HepG2 (cell line): ENCODE measurements at regions not wholly inside any gene's neighbourhood (a gene's known extent, or its start where the extent isn't known, plus 50 kb on each side); places are given as distances from the start of the nearest gene placed in this dataset.

Source experiments
- ATAC-seq: fragments of 200-7000 bp; cut with Tn5 transposase; 3 replicates; pipeline ENCODE4 v1.9.1; 2020; ENCODE audit warnings: mild to moderate bottlenecking, moderate library complexity
- BruUV-seq: library from RNA; stranded (reverse); fragments of 400-500 nt; replicated peaks from 2 replicates; lab custom pipeline; 2021; lab: Mats Ljungman, UMichigan
- CTCF ChIA-PET: fragments of 300-600 bp; formaldehyde crosslinking; extraction: SDS; loops from one replicate; lab custom pipeline; 2021; ENCODE audit warnings: low total read pairs, inconsistent platforms, low intra/inter-chr PET ratio; lab: Yijun Ruan, JAX
- POLR2A ChIA-PET: fragments of 350-600 bp; sonication (Branson Sonifier 250); formaldehyde crosslinking; loops from one replicate; lab custom pipeline; 2020; ENCODE audit warnings: antibody characterized with exemption, inconsistent platforms; lab: Yijun Ruan, JAX
- DNase-seq: peaks from one replicate; pipeline ENCODE4 v3.0.0-alpha.2; 2015; ENCODE audit warnings: low spot score
- FAIRE-seq: peaks from 3 replicates; lab custom pipeline; 2011; peaks lifted over from hg19 to GRCh38; lab: Jason Lieb, UNC
- H2AFZ ChIP-seq: one replicate; pipeline ENCODE4 v1.6.1; 2011; ENCODE audit warnings: low read length, inconsistent platforms
- H3K27ac ChIP-seq: fragments of 300-600 bp; 3 replicates; pipeline ENCODE4 v1.8.0; 2011; ENCODE audit warnings: mixed run types, mild to moderate bottlenecking, mixed read lengths, low read length, inconsistent platforms; ENCODE audit not compliant: insufficient read depth; ENCODE audit errors: extremely low read length
- H3K27me3 ChIP-seq, 2 experiments: fragments of 200-600 bp in 1 of 2; 2 replicates in 1 of 2; 3 replicates in 1 of 2; pipeline versions ENCODE4 v1.6.0 to v1.8.0; 2011; ENCODE audit warnings: low read length in 2 of 2, mild to moderate bottlenecking in 2 of 2, moderate library complexity in 2 of 2, inconsistent platforms in 1 of 2; ENCODE audit not compliant: insufficient read depth in 2 of 2, control insufficient read depth in 1 of 2
- H3K36me3 ChIP-seq, 2 experiments: fragments of 200-600 bp in 1 of 2; replicated peaks in 1 of 2; 2 replicates in 1 of 2; 3 replicates in 1 of 2; pipeline versions ENCODE4 v1.5.1 to v1.8.0; 2011; ENCODE audit warnings: low read length in 2 of 2, inconsistent platforms in 1 of 2; ENCODE audit not compliant: insufficient read depth in 2 of 2, control insufficient read depth in 1 of 2
- H3K4me1 ChIP-seq: 2 replicates; pipeline ENCODE4 v1.5.1; 2012; ENCODE audit warnings: low read length, inconsistent platforms; ENCODE audit not compliant: insufficient read depth
- H3K4me2 ChIP-seq: 2 replicates; pipeline ENCODE4 v1.6.0; 2011; ENCODE audit warnings: low read depth, low read length, inconsistent platforms
- H3K4me3 ChIP-seq, 3 experiments: fragments of 200-600 bp in 1 of 3; sonication (generic), shearing (Covaris generic) in 1 of 3; replicated peaks in 1 of 3; 2 replicates each; pipeline ENCODE4 v1.5.1; 2011 to 2016; ENCODE audit warnings: low read length in 3 of 3, inconsistent platforms in 2 of 3, low read depth in 2 of 3, mild to moderate bottlenecking in 2 of 3, control low read depth in 1 of 3, mixed read lengths in 1 of 3; ENCODE audit not compliant: insufficient read depth in 1 of 3
- H3K79me2 ChIP-seq: one replicate; pipeline ENCODE4 v1.6.1; 2011; ENCODE audit warnings: low read length, inconsistent platforms; ENCODE audit not compliant: insufficient read depth
- H3K9ac ChIP-seq: 2 replicates; pipeline ENCODE4 v1.6.0; 2011; ENCODE audit warnings: mild to moderate bottlenecking, low read depth, low read length, inconsistent platforms; ENCODE audit not compliant: insufficient read depth
- H3K9me3 ChIP-seq: 2 replicates; pipeline ENCODE4 v1.5.1; 2012; ENCODE audit warnings: mild to moderate bottlenecking, low read length
- H4K20me1 ChIP-seq: 2 replicates; pipeline ENCODE4 v1.6.0; 2011; ENCODE audit warnings: inconsistent platforms, mild to moderate bottlenecking, low read length, moderate library complexity; ENCODE audit not compliant: insufficient read depth
- HDAC2 ChIP-seq: sonication (generic); formaldehyde crosslinking; IDR thresholded peaks from 2 replicates; pipeline ENCODE4 v1.4.0; 2020; ENCODE audit warnings: missing genetic modification reagents
- PHF21A ChIP-seq: sonication (generic); formaldehyde crosslinking; IDR thresholded peaks from 2 replicates; pipeline ENCODE4 v1.5.0; 2020; ENCODE audit warnings: mild to moderate bottlenecking, missing genetic modification reagents
- U2AF1 ChIP-seq: fragments of 200-400 bp; formaldehyde crosslinking; optimal IDR thresholded peaks from 2 replicates; pipeline ENCODE3; 2017; ENCODE audit warnings: mild to moderate bottlenecking, low read depth, low read length
- YEATS4 ChIP-seq: sonication (generic); formaldehyde crosslinking; IDR thresholded peaks from 2 replicates; pipeline ENCODE4 v1.4.0; 2020; ENCODE audit warnings: missing genetic modification reagents, borderline replicate concordance
- ZBTB39 ChIP-seq: sonication (generic); formaldehyde crosslinking; IDR thresholded peaks from 2 replicates; pipeline ENCODE4 v1.5.0; 2020; ENCODE audit warnings: missing genetic modification reagents
- ZNF280D ChIP-seq: sonication (generic); formaldehyde crosslinking; IDR thresholded peaks from 2 replicates; pipeline ENCODE4 v1.5.1; 2020; ENCODE audit warnings: mild to moderate bottlenecking, missing genetic modification reagents
- ZNF605 ChIP-seq: sonication (generic); formaldehyde crosslinking; IDR thresholded peaks from 2 replicates; pipeline ENCODE4 v1.8.0; 2022; ENCODE audit warnings: mild to moderate bottlenecking, missing genetic modification reagents
- ZNF737 ChIP-seq: sonication (generic); formaldehyde crosslinking; IDR thresholded peaks from 2 replicates; pipeline ENCODE4 v1.5.0; 2020; ENCODE audit warnings: missing genetic modification reagents, mild to moderate bottlenecking, borderline replicate concordance
- ZNF776 ChIP-seq: sonication (generic); formaldehyde crosslinking; IDR thresholded peaks from 2 replicates; pipeline ENCODE4 v1.4.0; 2020; ENCODE audit warnings: mild to moderate bottlenecking, missing genetic modification reagents
- ZNF777 ChIP-seq: sonication (generic); formaldehyde crosslinking; IDR thresholded peaks from 2 replicates; pipeline ENCODE4 v1.4.0; 2020; ENCODE audit warnings: missing genetic modification reagents
- ZSCAN12 ChIP-seq: sonication (generic); formaldehyde crosslinking; IDR thresholded peaks from 2 replicates; pipeline ENCODE4 v1.9.0; 2021; ENCODE audit warnings: mild to moderate bottlenecking, missing genetic modification reagents
- WGBS: methylation state at CpG from one replicate; pipeline ENCODE4 v1.1.6; 2017; ENCODE audit warnings: low lambda C conversion rate; 5-methylcytosine and 5-hydroxymethylcytosine counted together
- in situ Hi-C: cut with HindIII; loops from 2 replicates; pipeline ENCODE4 v1.10.0; 2017; ENCODE audit warnings: low pct_unique_long_range_greater_than_20kb; ENCODE audit not compliant: extremely low pct_ligation_motif_present
- intact Hi-C: fragments of 100-400 bp; cut with micrococcal nuclease; formaldehyde crosslinking; loops from one replicate; pipeline ENCODE4 v1.10.0; 2022; ENCODE audit not compliant: unreplicated experiment

- H3K27me3 ChIP-seq, result peaks cover 9 to 73% of the 10 kb centered on the region in 2 experiments
- no peak overlapping the region for H2AFZ ChIP-seq
- FAIRE-seq, result no peak
- TF ChIP-seq ZNF605 (CRISPR knock-in tag), result no peak
- no peak for TF ChIP-seq HDAC2 (CRISPR knock-in tag)
- no peak for TF ChIP-seq ZNF280D (CRISPR knock-in tag)
- TF ChIP-seq ZNF777 (CRISPR knock-in tag), result no peak
- TF ChIP-seq ZSCAN12, result no peak
- no peak for TF ChIP-seq U2AF1
- no peak for TF ChIP-seq PHF21A
- no peak for TF ChIP-seq ZNF737 (CRISPR knock-in tag)
- no peak for TF ChIP-seq ZNF776
- no peak for TF ChIP-seq YEATS4 (CRISPR knock-in tag)
- no peak for TF ChIP-seq ZBTB39 (CRISPR knock-in tag)
- intact Hi-C loops, result no loop called here
- no peaks in the 10 kb centered on the region for H4K20me1 ChIP-seq
- no peak overlapping the region for H3K9ac ChIP-seq
- H3K27ac ChIP-seq, result no peak overlapping the region
- ATAC-seq, result no peak
- ChIA-PET CTCF (no interaction called here), POLR2A (no interaction called here)
- H3K4me2 ChIP-seq, result no peak overlapping the region
- no peaks in the 10 kb centered on the region for H3K79me2 ChIP-seq
- BruUV-seq, result no TSS peak
- WGBS, result 33% methylated on average over 11 of the region's 11 CpGs
- in situ Hi-C loops, result no loop called here
- no peak overlapping the region for H3K4me3 ChIP-seq
- DNase-seq, result no peak
- no peaks in the 10 kb centered on the region for H3K4me1 ChIP-seq
- no peaks in the 10 kb centered on the region for H3K9me3 ChIP-seq
- H3K36me3 ChIP-seq, result no peaks in the 10 kb centered on the region
Measured at GRCh38 chr6:169337886-169338445, 84.3 kb upstream of the THBS2 start.
